ENCODE measurements at regions not wholly inside any gene's neighbourhood (a gene's known extent, or its start where the extent isn't known, plus 50 kb on each side); places are given as distances from the start of the nearest gene placed in this dataset.

DNA sequence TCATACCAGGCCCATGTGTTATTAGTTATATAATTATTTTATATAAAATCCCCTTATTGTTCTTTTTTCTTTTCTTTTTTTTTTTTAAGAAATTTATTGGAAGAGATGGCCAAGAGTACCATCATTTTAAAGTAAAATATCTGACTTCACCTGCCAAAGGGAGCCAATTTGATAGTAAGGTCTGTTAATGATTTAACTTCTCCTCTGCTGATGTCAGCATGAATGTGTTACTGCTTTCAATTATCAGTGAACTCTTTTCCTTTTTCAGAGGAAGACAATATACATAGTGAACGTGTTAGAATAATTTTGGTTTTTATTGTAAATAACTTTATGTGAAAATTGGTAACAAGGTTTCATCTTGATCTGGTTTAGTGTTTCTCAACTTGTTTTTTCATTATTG, 409.6 kb downstream of the SH3GL2 start:
- H3K36me3 ChIP-seq (ENCODE audit: control insufficient read depth, insufficient read depth, low read length), result no peaks in the 10 kb centered on the region
- no peak overlapping the region for H2BK120ac ChIP-seq (ENCODE audit: low read depth, low read length)
- H3K4me1 ChIP-seq (ENCODE audit: control insufficient read depth, insufficient read depth, low read length), result no peaks in the 10 kb centered on the region
- no peak for DNase-seq
- no TSS peak for BruUV-seq (replicated peaks)
- no peak overlapping the region for H2AK9ac ChIP-seq (replicated peaks; ENCODE audit: low read depth, low read length, poor library complexity)
- H3K4ac ChIP-seq (ENCODE audit: low read depth, low read length), result no peak overlapping the region
- WGBS, 2 experiments (ENCODE audit: extremely low coverage in 2 of 2, insufficient read length in 1 of 2), result no CpG with 5 or more reads among the region's 1 CpG
- no peak for ATAC-seq (ENCODE audit: low read depth)
- no peak overlapping the region for H2BK20ac ChIP-seq (ENCODE audit: low read depth, low read length)
- H3K9me1 ChIP-seq (ENCODE audit: insufficient read depth, low read length), result no peaks in the 10 kb centered on the region
- H3K9ac ChIP-seq (ENCODE audit: low read depth, low read length), result no peak overlapping the region
- no peak overlapping the region for H2AK5ac ChIP-seq (ENCODE audit: low read depth, low read length)
- no peak overlapping the region for H3K14ac ChIP-seq (replicated peaks; ENCODE audit: low read depth, low read length)
- ChIA-PET CTCF (interaction anchor here (0.7 kb wide), 1 partner anchor 512 kb away, joined by 3 read pairs; no protein-coding TSS in a partner anchor), POLR2A (ENCODE audit: unreplicated experiment) (no interaction called here)
- H3K4me3 ChIP-seq (ENCODE audit: insufficient read depth, low read depth, low read length), result no peak overlapping the region
- no peak overlapping the region for H2AFZ ChIP-seq (replicated peaks; ENCODE audit: low read length, poor library complexity)
- intact Hi-C loops (cut with micrococcal nuclease), result no loop called here
- no peaks in the 10 kb centered on the region for H4K20me1 ChIP-seq (ENCODE audit: insufficient read depth, low read length)
- H3K23ac ChIP-seq (ENCODE audit: low read depth, low read length), result no peak overlapping the region
- H3K18ac ChIP-seq (ENCODE audit: low read depth, low read length), result no peak overlapping the region
- no peak overlapping the region for H2BK15ac ChIP-seq (ENCODE audit: low read depth, low read length)
- H4K8ac ChIP-seq (ENCODE audit: low read depth in 2 of 2, low read length in 2 of 2), result no peak overlapping the region
- no peak overlapping the region for H3K56ac ChIP-seq (ENCODE audit: extremely low read depth, insufficient read depth, low read length)
- H3K9me3 ChIP-seq (ENCODE audit: control insufficient read depth, insufficient read depth, low read length), result no peaks in the 10 kb centered on the region
- no peaks in the 10 kb centered on the region for H3K27me3 ChIP-seq (ENCODE audit: control insufficient read depth, insufficient read depth, low read length)
- no peak overlapping the region for H4K5ac ChIP-seq (ENCODE audit: low read depth, low read length)
- no peak overlapping the region for H2BK5ac ChIP-seq (ENCODE audit: low read depth, low read length, poor library complexity, severe bottlenecking)
- H3K27ac ChIP-seq (ENCODE audit: insufficient read depth, low read length), result no peak overlapping the region
- H3K4me2 ChIP-seq (ENCODE audit: low read depth, low read length), result no peak overlapping the region
- no peak overlapping the region for H4K91ac ChIP-seq (ENCODE audit: insufficient read depth, low read depth, low read length)
- TF ChIP-seq CHD1 (IDR thresholded peaks at IDR 0.05; ENCODE audit: low read depth, low read length) (no peak), RAD21 (IDR thresholded peaks at IDR 0.05; ENCODE audit: low read length) (no peak), POLR2A (IDR thresholded peaks at IDR 0.05; ENCODE audit: low read depth, low read length) (no peak), CEBPB (IDR thresholded peaks at IDR 0.05; ENCODE audit: low read depth, low read length) (no peak), RFX5 (IDR thresholded peaks at IDR 0.05; ENCODE audit: low read depth, low read length) (no peak), MAFK (IDR thresholded peaks at IDR 0.05; ENCODE audit: low read depth, low read length) (no peak), FOS (IDR thresholded peaks at IDR 0.05; ENCODE audit: low read depth, low read length) (no peak), NFE2L2 (IDR thresholded peaks at IDR 0.05; ENCODE audit: low read depth, low read length) (no peak), SMC3 (IDR thresholded peaks at IDR 0.05; ENCODE audit: low read depth, low read length) (no peak), MAZ (IDR thresholded peaks at IDR 0.05; ENCODE audit: borderline replicate concordance, low read depth, low read length) (no peak), MXI1 (IDR thresholded peaks at IDR 0.05; ENCODE audit: borderline replicate concordance, low read depth, low read length) (no peak), BHLHE40 (IDR thresholded peaks at IDR 0.05; ENCODE audit: low read depth, low read length) (no peak), RCOR1 (IDR thresholded peaks at IDR 0.05; ENCODE audit: insufficient replicate concordance, low read length) (no peak)
- TF ChIP-seq, protein P1, sequence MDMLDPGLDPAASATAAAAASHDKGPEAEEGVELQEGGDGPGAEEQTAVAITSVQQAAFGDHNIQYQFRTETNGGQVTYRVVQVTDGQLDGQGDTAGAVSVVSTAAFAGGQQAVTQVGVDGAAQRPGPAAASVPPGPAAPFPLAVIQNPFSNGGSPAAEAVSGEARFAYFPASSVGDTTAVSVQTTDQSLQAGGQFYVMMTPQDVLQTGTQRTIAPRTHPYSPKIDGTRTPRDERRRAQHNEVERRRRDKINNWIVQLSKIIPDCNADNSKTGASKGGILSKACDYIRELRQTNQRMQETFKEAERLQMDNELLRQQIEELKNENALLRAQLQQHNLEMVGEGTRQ (IDR thresholded peaks at IDR 0.05; ENCODE audit: low read depth, low read length), result no peak
- TF ChIP-seq, protein P2, sequence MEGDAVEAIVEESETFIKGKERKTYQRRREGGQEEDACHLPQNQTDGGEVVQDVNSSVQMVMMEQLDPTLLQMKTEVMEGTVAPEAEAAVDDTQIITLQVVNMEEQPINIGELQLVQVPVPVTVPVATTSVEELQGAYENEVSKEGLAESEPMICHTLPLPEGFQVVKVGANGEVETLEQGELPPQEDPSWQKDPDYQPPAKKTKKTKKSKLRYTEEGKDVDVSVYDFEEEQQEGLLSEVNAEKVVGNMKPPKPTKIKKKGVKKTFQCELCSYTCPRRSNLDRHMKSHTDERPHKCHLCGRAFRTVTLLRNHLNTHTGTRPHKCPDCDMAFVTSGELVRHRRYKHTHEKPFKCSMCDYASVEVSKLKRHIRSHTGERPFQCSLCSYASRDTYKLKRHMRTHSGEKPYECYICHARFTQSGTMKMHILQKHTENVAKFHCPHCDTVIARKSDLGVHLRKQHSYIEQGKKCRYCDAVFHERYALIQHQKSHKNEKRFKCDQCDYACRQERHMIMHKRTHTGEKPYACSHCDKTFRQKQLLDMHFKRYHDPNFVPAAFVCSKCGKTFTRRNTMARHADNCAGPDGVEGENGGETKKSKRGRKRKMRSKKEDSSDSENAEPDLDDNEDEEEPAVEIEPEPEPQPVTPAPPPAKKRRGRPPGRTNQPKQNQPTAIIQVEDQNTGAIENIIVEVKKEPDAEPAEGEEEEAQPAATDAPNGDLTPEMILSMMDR (conservative IDR thresholded peaks at IDR 0.05; ENCODE audit: low read depth, low read length), result no peak
- H3K79me1 ChIP-seq (ENCODE audit: low read depth in 1 of 2, low read length in 2 of 2), result no peaks in the 10 kb centered on the region
- in situ Hi-C loops (cut with MboI; ENCODE audit: low sequenced_read_pairs), result no loop called here
- dilution Hi-C loops (cut with HindIII; ENCODE audit: low sequenced_read_pairs, unreplicated experiment), result no loop called here
